HL-60/S4 treated with phorbol 12-myristate 13-acetate at 8.2 ng/mL for 4 days and 3 days (cell line): ENCODE measurements at regions not wholly inside any gene's neighbourhood (a gene's known extent, or its start where the extent isn't known, plus 50 kb on each side); places are given as distances from the start of the nearest gene placed in this dataset.
"Not testable (repeated sequence)": the region's sequence is repeated elsewhere in the genome, so short reads cannot be mapped to it uniquely, and the experiment has no call there.

ENCODE experiments used
- in situ Hi-C: fragments of 300-500 bp; cut with MboI; formaldehyde crosslinking; loops from 2 replicates; pipeline ENCODE4 v1.15.0; 2022; ENCODE audit warnings: low sequenced_read_pairs

DNA sequence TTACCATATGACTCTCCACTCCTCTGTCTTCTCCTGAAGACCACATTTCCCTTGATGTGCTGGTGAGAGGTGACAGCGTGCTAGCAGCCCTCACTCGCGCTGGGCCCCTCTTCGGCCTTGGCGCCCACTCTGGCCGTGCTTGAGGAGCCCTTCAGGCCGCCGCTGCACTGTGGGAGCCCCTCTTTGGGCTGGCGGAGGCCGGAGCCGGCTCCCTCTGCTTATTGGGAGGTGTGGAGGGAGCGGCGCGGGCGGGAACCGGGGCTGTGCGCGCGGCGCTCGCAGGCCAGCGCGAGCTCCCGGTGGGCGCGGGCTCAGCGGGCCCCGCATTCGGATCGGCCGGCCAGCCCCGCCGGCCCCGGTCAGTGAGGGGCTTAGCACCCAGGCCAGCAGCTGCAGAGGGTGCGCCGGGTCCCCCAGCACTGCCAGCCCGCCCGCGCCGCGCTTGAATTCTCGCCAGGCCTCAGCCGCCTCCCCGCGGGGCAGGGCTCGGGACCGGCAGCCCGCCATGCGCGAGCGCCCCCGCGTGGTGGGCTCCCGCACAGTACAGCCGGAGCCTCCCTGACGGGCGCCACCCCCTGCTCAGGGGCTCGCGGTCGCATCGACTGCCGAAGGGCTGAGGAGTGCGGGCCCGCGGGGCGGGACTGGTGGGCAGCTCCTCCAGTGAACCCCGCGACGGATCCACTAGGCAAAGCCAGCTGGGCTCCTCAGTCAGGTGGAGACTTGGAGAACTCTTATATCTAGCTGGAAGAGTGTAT lies 246.6 kb upstream of the REG3G start:
- in situ Hi-C loops = no loop called here

DNA sequence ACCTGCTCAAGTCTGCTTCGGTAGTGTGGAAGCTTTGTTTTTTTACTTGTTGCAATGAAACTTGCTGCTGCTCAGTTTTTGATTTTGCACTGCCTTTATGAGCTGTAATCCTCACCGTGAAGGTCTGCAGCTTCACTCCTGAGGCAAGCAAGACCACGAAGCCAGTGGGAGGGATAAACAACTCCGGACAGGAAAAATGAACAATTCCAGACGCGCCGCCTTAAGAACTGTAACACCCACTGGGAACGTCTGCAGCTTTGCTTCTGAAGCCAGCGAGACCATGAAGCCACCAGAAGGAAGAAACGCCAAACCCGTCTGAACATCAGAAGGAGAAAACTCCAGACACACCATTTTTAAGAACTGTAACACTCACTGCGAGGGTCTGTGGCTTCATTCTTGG lies 245.7 kb upstream of the REG3G start:
- in situ Hi-C loops = no loop called here

DNA sequence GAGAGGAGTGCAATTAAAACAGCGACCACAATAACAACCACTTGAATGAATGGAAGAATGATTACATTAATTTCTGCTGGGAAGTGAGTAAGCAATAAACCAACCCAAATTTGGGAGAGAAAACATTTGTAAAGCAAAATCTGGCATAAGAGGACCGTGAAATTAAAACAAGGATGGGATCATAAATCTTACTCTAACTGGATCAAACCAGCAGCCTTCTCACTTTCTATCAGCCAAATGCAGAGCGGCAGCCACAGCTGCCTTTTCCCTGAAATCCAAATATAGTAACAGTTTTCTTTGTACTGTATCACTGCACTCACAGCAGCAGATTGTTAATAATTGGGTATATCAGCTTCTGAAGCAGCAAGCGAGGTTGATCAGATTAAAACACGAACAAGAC lies 245.2 kb upstream of the REG3G start:
- in situ Hi-C loops = no loop called here

DNA sequence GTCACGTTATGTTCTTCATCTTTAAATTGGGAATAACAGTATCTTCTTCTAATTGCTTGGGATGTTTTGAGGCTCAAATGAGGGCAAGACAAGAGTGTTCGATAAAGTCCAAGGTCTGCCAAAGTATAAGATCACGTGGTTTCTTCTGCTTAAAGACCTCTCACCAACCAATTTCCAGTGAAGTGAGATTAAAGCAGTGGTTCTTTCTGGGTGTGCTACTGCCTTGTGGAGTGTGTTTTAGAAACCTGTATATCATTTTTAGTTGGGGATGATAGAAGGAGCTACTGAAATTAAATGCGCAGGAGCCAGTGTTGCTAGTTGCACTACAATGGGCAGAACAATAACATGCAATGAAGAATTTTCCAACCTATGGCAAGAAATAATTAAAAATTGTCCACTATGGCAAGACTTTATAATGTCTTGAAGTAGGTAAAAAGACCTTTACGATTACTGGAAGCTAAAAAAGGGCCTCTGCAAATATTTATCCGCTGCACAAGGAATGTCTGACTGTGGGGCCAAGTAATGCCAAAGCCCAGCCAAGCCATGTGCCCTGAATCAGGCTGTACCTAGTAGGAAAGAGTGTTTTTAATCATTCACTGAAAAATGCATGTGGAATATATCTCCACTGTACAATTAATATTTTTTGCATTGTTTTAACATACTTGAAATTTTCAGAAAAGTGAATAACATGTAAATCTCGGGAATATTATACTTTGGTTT lies 244.5 kb upstream of the REG3G start:
- in situ Hi-C loops = no loop called here

DNA sequence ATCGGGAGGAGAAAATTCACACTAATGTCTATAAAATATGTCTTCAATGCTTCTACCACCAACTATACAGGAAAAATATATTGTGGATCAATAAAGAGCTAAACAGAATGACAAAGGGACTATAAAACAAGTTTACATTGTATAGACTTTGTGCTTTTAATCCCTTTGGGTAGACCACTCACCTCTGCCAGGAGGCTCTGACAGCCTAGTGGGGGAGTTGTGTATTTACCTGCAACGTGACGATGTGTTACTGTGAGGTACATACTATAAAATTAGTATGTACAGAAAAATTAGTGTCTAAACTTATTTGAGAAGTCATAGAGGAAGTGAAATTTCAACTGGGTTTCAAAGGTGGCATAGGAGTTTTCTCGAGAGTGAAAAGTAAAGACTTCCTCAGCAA lies 243.3 kb upstream of the REG3G start:
- in situ Hi-C loops = no loop called here

DNA sequence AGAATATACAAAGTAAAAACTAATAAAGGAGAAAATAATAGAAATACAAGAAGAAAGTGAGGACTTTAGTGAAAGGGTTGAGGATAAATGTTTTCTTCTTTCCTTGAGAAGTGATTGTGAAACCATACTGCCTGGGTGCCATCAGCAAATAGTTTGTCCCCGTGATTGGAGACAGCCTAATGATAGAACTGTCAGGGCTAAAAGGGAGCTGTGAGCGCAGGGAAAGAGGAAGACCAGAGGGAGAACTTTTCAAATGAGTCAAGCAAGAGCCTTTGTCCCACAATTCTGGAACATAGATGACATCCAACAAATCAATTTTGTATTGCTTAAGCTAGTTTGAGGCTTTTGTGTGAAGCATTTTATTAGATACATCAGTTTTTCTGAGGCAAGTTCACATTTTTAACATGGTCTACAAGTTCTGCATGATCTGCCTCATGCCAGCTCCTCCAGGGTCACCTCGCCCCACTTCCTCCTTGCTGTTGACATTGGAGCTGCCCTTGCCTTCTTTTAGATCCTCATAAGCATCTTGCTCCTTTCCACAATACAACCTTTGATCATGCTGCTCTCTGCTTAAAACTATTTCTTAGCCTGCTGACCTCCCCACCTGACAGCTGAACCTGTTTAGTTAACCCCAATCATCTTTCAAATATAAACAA lies 213.4 kb upstream of the REG3G start:
- in situ Hi-C loops = no loop called here

DNA sequence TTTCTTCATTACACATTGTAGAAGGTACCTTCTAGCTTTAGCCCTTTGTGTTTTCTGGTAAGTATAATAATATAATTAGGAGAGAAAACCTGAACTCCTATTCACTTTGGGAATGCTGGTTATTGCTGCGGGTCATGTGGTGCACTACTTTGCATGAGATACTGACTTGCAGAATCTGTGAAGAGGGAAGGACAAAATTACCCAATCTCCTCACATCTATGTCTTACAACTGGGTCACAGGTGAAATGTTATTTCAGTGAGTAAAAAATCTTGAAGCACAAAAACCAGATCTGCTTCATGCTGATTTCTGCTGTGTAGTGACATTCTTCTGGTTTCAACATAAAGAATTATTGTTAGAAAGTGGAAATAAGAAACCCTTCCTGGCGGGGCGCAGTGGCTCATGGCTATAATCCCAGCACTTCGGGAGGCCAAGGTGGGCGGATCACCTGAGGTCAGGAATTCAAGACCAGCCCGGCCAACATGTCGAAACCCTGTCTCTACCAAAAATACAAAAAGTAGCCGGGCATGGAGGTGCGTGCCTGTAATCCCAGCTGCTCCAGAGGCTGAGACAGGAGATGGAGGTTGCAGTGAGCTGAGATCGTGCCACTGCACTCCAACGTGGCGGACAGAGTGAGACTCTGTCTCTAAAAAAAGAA lies 211.0 kb upstream of the REG3G start:
- in situ Hi-C loops = no loop called here

DNA sequence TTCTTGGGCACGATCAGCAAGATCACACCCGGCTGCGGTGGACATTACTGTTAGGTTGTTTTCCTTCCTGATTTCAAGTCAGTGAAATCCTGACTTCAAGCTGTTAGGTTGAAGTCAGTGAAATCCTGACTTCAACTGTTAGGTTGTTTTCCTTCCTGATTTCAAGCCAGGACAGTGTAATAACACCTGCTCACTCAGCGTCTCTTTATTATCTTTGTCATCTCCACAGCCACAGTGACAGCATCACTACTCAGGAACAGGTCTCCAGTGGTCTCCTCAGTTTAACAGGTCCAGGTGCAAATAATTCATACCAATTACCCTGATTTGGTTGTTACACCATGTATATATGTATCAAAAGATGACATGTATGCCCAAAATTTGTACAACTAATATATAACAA lies 208.1 kb upstream of the REG3G start:
- in situ Hi-C loops = no loop called here

DNA sequence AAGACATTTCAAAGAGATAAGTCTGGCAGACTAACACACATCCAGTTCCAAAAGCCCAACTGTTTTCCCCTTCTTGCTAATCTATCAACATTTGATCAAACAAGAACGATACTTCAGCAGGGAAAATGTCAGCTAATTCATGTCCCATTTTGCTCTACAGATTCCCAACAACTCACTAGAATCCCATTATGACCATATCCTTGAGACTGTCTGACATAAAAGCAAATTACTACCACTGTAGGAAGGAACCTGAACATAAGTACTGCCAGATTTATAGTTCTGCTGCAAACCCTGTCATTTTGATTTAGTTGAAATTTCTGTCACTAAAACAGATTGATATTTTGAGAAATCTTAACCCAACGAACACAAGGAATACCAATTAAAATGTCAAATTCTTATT lies 193.0 kb upstream of the REG3G start:
- in situ Hi-C loops = no loop called here

DNA sequence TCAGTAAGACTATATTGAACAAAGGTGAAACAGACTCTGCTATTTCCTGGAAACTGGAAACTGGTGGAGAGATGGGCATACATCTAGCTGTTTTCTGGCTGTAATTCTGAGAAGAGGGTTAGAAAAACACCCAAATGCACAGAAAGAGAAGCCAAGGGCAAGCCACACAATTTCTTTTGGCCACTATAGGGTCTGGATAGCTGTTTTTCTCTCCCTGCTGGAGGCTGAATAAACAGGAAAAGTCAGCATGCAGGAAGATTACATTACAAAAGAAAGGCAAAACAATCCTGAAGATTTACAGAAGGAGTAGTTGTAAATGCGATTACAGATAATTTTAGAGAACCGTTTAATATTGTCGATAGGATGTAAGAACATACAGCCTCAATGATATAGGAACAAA lies 186.2 kb upstream of the REG3G start:
- in situ Hi-C loops = no loop called here

DNA sequence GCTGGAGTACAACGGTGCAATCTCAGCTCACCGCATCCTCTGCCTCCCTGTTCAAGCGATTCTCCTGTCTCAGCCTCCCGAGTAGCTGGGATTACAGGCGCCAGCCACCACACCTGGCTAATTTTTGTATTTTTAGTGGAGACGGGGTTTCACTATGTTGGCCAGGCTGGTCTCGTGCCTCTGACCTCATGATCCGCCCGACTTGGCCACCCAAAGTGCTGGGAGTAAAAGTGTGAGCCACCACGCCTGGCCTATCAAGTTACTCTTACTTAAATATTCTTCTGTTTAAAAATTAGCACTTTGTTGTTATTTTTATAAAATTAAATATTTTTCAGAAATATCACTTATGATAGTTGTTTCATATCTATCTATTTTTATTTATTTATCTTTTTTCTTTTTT lies 185.2 kb upstream of the REG3G start:
- in situ Hi-C loops = not testable (repeated sequence)

DNA sequence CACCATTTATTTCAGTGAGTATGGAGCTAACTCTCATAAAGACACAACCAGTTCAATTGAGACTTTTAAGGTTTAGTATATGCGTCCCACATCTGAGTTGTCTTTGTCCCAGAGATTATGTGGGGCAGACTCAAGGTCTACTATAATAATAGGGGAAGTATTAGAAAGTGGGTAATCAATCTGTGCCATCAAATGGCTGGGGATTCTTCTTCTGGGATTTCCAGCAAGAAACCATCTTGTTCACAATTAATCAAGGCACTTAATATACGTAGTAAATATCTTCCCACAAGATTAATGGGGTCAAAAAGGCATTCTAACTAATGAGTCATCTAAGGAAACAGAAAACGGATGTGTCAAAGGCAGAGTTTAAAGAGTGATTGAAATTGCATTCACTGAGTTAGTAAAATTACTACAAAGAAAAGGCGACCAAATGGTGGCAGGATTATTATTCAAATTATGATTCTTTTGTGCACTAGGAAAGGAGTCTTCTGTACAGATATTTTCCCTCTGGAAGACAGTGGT lies 179.8 kb upstream of the REG3G start:
- in situ Hi-C loops = no loop called here

DNA sequence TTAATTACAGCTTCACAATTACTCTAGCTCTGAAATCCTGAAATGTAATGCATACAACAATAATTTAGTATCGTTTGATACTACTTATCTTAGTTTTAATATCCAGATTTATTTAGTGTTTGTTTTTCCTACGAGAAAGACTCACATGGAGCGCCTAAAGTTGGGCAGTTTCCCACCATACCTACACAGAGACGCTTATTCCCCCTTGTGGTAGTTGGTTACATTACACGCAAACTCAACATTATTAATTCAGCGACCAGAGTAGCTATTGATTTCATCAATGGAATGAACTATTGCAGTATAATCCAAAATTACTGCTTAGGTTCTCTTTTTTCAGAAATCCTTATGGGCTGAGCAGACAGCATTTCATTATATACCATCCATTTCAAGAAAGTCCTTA lies 164.0 kb upstream of the REG3G start:
- in situ Hi-C loops = no loop called here

DNA sequence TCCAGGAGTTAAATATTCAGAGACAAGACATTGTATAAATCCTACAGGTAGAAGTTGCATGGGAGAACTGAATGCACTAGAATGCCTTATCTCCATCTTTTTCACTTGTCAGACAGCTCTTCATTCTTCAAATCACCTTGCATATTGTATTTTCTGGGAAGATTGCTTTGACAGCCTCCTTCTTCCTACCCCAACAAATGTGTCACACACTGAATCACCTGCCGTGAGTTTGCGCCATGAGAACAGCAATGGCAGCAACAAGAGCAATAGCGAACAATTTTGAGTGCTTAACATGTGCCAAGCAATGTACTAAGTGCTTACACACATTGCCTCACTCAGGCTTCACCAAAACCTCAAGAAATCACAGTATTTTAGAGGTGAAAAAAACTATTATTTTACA lies 161.3 kb upstream of the REG3G start:
- in situ Hi-C loops = no loop called here

DNA sequence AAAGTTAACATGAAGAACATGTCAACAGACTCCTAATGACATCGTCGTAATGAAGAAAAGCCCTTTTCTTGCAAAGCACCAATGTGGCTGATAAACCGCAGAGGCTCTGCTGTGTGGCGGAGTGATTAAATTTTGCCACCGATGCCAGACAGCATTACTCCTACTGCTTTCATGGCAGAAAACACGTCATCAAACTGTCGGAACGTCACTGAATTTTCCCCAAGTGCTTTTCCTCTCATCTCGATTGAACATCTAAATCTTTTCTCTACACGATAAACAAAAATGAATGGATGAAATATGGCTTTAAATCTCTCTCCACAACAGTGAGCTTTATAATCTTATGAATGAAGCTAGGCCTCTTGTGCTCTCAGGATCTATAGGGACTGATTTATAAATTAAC lies 159.8 kb upstream of the REG3G start:
- in situ Hi-C loops = no loop called here

DNA sequence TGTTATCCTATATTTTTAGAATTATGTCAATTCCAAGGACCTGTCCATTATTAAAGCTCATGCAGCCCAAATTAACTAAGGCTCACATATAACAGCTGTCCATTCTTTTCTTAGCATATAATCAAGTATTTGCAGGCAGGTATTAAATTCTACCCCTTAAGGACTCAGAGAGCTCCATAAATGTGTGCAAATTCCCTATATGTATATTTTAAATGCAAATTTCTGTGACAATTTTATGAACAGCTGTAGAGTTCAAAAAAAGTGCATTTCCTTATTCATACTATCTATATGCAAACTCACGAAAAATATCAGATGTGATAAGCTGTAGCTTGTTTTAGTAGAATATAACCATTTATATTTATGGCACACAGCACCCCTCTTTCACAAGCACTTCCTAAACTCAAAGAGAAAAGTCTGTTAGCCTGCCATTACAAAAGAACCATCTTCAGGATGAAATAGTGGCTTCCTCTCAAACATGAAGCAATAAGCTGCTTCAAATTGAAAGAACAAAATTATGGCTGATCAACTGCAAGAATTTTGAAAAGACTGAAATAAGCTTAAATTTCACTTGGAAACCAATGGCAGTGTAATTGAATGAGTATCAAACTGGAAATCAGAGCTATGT lies 155.0 kb upstream of the REG3G start:
- in situ Hi-C loops = no loop called here

DNA sequence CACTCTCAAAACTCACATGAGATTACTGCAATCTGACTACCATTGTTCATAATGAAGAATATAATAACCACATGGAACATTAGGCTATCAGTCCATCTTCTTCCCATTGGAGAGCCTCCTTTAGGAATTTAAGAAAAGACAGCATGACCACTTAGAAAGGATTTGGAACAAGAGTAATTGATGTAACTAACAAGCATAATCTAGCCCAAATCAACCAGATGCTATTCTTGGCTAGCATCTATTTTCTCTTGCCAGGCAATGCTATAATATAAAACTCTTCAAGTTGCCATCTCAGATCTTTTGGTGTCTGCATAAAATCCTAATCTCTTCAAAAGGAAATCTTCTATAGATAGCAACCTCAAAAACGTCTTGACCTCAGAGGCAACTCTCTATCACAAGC lies 152.0 kb upstream of the REG3G start:
- in situ Hi-C loops = no loop called here

DNA sequence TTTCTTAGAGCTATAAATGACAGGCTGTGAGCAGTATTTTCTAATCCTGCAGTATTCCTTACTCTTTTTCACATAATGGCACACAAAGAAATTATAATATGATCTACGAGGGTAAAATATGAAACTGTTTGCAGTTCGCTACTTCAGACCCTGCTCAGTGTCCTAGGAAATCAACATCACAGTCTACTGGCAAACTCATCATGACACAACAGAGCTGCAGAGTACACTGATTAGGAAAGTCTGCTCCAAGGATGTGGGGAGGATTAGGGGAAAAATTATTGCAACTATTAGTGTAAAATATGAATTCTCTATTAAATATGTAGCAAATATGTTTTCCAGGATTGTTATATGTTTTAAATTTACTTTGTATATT lies 149.2 kb upstream of the REG3G start:
- in situ Hi-C loops = no loop called here

DNA sequence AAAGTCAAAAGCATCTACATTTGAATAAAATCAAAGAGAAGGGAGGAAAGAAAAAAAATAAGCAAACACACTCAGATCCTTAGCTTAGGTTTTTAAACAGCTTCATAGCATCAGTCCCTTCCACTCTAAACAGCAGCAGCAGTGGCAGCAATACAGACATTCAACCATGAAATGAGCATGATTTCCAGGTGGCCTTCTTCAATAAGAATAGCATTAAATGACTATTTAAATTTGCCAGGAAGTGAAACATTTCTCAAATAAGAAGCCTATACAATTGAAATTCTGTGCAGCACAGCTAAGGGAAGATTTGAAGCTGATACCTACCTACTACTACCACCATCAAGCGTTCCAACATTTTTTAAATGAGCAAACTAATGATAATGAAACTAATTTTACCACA lies 138.1 kb upstream of the REG3G start:
- in situ Hi-C loops = no loop called here

DNA sequence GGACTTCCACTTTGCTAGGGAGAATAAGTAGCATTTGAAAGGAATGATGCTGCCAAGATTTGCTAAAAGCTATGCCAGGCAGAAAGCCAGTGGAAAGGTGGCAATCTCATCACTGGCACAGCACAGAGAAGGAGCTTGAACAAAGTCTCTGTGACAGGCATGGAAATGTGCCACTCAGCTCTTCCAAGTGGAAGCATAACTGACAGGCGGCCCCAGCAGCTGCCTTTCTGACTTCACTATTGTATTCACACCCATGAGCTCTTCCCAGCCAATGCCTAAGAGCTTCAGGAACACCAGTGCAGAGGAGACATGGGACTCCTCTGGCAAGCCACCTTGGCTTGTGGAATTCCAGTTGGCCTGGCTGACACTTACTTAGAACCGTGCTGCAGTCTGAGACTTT lies 134.6 kb upstream of the REG3G start:
- in situ Hi-C loops = no loop called here

DNA sequence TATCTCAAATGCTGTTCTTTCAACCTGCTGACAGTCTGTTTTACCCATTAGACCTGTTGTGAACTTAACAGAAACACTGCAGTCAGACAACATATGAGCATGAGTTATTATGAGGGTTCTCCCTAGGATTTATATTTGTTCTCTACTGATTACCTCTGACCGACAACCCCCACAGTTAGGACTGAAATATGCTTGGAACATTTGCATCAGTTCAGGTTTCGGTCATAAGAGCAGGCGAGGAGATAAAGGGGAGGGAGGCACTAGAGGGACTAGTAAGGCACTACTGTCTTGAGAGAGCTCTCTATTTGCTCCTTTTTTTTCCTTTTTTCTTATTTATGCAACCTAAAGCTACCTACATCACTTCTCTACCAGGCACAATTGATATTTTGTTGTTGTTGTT lies 133.2 kb upstream of the REG3G start:
- in situ Hi-C loops = no loop called here
